Epithelial cell of esophagus (primary cell): ENCODE measurements at regions not wholly inside any gene's neighbourhood (a gene's known extent, or its start where the extent isn't known, plus 50 kb on each side); places are given as distances from the start of the nearest gene placed in this dataset.
A peak's percentile ranks its signal among the peaks of the same experiment; 100 is the strongest.

Source experiments
- DNase-seq: peaks from one replicate; pipeline ENCODE4 v3.0.0; 2010; ENCODE audit warnings: low read depth
- H3K4me3 ChIP-seq: 2 replicates; pipeline ENCODE4 v1.5.1; 2011; ENCODE audit warnings: mild to moderate bottlenecking, low read length, control low read depth
- CTCF ChIP-seq: IDR thresholded peaks from 2 replicates; pipeline ENCODE4 v1.5.1; 2011; ENCODE audit warnings: low read depth, mild to moderate bottlenecking, low read length, control low read depth, inconsistent platforms; ENCODE audit not compliant: insufficient read depth; ENCODE audit errors: missing control alignments

- no peak for DNase-seq
- no peak for TF ChIP-seq CTCF
- H3K4me3 ChIP-seq, result no peak overlapping the region
Observed at GRCh38 chr2:195590199-195590860, 66.7 kb upstream of the SLC39A10 start.

GRCh38 chr2:195587966-195588365 is 69.1 kb upstream of the SLC39A10 start:
- no peak overlapping the region for H3K4me3 ChIP-seq
- DNase-seq, result no peak
- TF ChIP-seq CTCF, result no peak

GRCh38 chr2:195586062-195586714 is 70.8 kb upstream of the SLC39A10 start:
- no peak overlapping the region for H3K4me3 ChIP-seq
- TF ChIP-seq CTCF, result no peak
- DNase-seq, result no peak

- no peak for TF ChIP-seq CTCF
- H3K4me3 ChIP-seq, result no peak overlapping the region
- DNase-seq, result no peak
Observed at GRCh38 chr2:195582188-195582587, 74.8 kb upstream of the SLC39A10 start.

- DNase-seq, result no peak
- H3K4me3 ChIP-seq, result no peak overlapping the region
- TF ChIP-seq CTCF, result no peak
Observed at GRCh38 chr2:195579776-195580555, 77.1 kb upstream of the SLC39A10 start.

- DNase-seq, result peak; percentile 89
- TF ChIP-seq CTCF, result no peak
- H3K4me3 ChIP-seq, result no peak overlapping the region
Observed at GRCh38 chr2:195575879-195576401, 81.1 kb upstream of the SLC39A10 start.
